GM21723 (cell line): ENCODE measurements at regions not wholly inside any gene's neighbourhood (a gene's known extent, or its start where the extent isn't known, plus 50 kb on each side); places are given as distances from the start of the nearest gene placed in this dataset.

Experiments
- ATAC-seq: cut with Tn5 transposase; IDR thresholded peaks from one replicate; pipeline ENCODE4 v1.9.1; 2021; ENCODE audit warnings: mild to moderate bottlenecking, moderate library complexity; ENCODE audit not compliant: unreplicated experiment

DNA sequence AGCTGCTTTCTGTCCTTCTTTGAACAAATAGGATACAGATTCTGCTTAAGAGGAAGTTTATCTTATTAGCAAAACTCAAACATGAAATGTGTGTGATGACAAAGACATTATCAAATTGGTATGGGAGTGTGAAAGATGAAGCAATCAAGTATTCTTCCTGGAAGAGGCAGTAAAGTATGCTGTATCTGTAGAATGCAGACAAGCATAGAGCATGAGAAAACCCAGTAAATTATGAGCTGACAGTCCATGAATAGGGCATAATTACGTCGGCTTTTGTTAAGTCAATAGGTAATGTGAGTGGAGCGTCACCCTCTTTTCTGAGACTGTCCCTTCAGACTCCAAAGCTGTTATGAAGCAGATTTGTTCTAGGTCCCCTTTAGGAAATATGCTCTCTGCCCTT lies 458.6 kb upstream of the NWD2 start:
- no peak for ATAC-seq

DNA sequence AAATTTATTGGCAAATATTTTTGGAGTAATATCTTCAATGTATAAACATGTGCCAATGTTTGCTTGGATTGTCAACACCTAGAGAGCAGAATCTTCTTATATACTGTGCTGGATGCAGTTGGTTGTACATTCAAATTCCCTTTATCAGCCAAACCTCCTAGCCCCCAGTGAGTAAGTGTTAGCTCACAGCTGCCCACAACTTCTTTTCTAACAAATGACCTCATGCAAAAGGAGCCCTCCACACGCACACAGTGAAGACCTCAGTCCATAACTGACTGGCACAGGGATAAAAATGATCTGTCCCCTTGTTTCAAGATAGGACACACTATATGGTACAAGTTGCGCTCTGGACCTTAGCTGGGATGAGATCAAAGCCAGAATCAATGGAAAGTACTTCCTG lies 458.0 kb upstream of the NWD2 start:
- no peak for ATAC-seq

DNA sequence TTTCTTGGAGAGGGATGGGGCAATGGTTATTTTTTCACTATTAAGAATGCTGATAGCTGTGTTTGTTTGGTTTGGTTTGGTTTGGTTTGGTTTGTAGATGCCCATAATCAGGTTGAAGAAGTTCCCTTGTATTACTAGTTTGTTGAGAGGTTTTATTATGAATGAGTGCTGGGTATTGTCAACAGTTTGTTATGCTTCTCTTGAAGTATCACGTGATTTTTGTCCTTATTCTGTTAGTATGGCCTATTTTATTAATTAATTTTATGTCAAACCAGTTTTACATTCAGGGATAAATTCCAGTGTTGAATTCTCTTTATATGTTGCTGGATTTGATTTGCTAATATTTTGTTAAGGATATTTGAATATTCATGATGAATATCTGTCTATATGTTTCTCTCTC lies 449.8 kb upstream of the NWD2 start:
- no peak for ATAC-seq

DNA sequence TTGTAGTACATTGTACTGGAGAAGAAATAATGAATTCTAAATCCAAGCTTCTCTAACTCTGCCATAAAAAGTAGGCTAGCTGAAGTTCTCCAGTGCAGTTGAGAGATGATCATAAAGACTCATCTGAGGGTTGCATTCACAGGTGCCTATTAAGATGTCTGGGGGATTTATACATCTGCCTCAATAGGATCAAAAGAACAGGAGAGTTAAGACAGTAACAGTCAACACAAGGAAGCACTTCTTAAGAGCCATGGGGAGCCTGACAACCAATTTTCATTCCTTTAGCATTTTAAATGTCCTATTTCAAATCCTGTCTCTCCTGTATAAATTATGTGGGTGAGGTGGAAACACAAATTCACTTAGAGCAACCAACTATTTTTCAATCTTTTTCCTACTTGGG lies 432.4 kb upstream of the NWD2 start:
- ATAC-seq = no peak

DNA sequence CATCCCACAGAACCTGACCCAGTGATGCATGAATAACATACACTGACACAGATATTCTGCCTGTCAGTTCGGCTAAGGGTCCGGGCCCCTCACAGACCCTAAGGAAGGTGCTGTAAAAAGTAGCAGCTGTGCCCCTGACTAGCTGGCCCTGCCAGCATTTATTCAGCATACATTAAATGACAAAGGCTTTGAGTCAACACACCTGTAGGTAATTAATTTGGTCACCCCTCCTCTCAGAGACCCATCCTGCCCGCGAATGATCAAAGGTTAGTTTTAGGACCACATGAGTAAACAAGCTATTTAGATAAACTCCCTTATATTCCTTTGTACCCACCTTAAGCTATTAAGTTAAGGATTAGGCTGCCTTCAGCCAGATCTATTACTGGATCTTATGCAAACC lies 429.0 kb upstream of the NWD2 start:
- no peak for ATAC-seq

DNA sequence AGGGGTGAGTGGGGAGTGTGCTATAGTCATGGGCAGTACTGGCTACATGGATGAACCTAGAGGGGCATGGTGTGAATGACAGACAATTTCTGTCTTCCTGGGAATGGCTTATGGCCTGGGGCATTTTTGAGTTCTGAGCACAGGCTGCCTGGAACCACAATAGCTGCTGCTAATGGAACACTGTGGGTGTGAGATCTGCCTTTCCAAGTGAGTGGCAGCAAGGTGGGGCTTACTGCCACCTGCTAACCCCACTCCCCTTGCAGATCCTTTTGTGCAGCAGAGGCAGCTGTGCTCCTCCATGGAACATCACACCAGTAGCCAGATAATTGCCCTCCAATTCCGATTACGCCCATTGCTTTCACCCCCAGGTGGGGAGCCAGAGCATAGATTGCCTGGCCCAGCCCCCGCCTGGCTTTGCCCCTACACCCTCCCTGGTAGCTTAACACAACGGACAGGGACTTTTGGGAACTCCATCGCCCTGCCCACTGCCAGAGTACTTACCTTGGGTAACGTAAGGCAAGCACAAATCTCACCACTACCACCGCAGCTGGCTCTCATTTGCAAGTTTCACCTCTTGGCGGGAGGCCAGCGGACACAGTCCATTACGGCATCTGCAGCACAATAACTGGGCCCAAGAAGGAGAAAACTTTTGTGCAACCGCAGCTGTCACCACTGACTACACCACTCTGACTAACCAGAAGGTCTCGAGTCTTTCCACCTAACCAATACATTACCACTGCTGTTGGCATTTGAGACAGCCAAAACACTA lies 421.2 kb upstream of the NWD2 start:
- ATAC-seq = no peak

DNA sequence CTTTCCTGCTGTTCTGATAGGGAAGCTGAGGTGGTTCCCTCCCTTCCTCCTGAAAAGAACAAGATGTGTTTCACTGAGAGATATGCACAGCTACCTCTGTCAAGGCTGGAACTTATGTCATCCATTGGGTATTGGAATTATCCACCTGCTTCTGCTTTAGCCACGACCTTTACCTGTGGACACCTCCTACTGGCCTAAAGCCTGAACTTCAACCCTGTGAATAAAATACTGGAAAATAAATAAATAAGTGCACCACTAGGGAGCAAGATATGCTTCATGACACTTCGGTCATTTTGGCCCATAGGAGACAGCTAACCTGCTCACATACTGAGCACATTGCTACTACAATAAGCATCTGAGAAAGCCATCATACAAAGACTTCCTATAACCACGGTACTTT lies 419.9 kb upstream of the NWD2 start:
- ATAC-seq = no peak

DNA sequence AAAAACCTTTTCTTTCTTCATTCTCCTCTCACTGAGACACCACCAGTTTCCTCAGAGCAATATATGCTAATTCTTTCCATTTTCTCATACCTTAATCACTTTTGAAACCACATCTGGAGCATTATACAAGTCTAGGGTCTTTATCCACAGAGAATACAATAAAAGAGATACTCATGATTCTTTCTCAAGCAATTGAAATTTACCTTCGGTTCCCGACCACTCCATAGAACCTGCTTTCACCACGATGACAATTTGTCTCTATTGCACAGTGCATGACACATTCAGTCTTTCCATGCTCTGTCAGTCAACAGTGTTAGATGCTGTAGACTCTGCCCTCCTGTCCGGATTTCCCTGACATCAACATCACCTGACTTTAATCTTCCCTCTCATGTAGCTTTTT lies 409.3 kb upstream of the NWD2 start:
- no peak for ATAC-seq

DNA sequence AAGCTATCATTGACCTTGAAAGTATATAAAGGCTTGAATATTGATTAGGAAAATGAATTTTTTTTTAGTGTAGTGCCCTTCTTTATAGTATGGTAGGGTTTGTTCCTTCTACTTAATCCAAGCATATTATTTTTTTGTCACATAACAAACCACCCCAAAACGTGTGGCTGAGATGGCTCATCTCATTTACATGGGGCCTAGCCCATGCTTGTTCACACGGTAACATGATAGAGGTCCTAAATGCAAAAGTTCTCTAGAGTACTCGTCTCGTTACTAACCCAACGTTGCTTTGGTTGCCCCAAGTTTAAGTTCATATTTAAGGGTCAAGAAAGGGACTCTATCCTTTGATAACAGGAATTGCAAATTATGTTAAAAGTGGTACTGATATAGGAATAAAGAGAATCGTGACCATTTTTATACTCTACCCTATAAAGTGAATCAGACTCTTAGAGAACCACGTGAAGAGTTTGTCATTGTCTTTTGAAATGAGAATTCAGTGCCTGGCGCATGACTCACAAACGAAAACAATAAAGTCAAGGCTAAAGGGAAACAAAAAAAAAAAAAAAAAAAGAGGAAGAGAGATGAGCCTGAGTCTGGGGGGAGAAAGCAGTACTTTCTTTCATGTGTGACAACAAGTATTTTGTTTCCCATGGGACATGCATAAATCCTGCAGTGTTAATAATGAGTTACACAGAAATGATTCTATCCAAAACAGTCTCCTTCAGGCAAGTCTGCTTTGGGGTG lies 402.8 kb upstream of the NWD2 start:
- ATAC-seq = no peak

DNA sequence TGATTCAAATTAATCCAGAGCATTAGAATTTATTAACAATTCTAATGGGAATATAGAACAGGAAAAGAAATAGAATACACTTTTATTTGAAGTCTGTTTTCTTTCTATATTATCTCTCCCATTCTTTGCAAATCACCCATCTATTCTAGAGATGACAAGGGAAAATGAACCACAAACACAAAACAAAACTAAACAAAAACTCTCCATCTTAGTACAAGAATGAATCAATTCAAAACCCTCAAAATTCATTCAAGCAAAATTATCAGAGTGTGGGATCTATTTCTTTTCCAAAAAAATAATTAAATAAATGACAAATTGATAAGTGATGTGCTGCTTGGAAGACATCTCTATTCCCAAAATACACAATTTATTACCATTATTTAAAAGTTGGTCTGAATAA lies 400.1 kb upstream of the NWD2 start:
- ATAC-seq = no peak

DNA sequence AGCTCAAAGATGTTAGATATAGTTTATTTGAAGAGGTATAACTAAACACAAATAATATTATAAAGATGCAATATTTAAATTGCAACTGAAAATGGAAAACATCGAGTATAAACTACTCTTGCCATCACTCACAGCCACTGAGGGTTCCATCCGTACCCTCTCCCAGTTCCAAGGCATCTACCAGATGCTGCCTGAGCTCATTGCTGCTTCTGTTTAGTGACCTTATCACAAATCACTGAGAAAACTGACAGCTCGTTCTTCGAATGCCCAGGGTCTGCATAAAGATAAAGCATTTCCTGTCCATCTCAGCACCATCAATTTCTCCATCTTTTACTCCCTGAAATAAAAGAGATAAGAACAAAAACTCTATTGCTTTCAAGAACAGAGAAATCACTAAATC lies 391.7 kb upstream of the NWD2 start:
- ATAC-seq = no peak

DNA sequence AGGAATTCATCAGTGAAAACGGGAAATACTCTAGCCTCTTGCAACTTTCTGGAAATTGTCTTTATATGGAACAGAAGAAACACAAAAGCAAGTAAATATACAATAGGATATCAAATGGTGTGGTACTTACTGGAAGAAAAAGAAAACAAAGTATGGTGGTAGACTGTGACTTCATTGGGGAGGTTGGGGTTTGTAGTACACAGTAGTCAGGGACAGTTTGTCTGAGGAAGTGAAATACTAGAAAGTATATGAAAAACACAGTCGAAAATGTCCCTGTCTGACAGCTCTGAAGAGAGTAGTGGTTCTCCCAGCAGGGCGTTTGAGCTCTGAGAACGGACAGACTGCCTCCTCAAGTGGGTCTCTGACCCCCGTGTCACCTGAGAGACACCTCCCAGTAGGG lies 390.0 kb upstream of the NWD2 start:
- ATAC-seq = peak; percentile 65

DNA sequence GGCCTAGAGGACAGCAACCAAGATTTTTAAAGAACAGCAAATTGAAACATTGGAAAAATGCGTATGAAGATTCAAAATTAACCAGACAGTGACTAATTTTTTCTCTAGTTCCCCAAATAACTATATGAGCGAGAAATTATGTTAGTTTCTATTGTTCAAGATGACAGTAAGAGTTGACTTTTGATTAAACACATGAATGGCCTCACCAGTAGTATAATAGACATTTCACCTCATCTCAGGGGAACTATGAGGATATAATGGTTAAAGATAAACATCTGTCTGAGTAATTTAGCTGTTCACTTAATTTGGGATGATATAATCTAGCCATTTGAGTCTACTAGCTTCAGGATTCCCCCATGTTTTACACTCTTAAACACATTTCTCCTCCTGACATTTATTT lies 380.9 kb upstream of the NWD2 start:
- ATAC-seq = no peak

DNA sequence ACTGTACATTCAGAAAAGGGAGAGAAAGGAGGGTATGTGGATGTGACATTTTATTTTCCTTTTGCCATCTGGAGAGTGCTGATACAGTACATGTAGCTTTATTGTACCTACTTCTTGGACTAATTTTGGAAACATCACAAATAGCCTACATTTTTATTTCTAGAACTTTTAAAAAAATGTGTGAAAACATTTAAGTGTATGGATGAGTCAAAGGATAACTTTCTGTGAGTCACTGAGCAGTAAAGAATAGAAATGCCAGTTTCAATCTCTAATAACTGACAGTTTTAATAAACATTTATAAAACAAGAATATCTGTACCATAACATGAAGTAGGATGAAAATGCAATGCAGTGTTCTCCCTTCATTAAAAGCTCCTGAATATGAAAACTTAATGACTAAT lies 374.4 kb upstream of the NWD2 start:
- no peak for ATAC-seq

DNA sequence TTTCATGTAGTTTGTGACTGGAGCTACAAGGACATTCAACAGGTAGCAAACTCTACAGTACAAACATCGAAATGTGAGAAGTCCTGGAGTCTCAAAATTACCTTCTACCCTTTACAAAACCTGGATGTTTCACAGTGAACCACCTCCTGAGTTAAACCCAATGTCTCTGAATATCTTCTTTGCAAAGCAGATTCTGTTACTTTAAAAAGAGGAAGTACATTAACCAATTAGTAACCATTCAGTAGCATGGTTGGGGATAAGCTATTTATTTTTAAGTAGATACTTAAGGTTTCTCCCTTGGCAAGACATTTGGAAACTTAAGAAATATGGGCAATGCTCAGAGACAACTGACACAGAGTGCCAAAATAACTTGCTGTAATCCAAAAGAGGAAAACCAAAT lies 371.9 kb upstream of the NWD2 start:
- ATAC-seq = no peak

DNA sequence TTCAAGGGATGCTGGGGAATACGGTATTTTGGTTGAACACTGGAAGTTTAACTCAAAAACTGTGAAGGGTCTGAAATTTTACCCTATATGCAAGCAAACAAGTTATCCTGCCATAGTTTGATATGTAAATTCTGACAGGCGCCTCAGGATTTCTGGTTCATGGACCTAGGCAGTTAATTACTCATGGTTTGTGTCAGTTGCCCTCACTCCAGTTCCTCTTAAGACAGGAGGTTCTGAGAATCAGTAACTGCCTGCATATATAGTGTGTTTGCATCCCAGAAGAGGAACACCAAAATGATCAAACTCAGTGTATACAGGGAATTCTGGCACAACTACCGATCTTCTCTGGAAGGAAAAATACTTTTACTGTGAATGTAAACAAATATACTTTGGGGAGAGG lies 360.4 kb upstream of the NWD2 start:
- no peak for ATAC-seq

DNA sequence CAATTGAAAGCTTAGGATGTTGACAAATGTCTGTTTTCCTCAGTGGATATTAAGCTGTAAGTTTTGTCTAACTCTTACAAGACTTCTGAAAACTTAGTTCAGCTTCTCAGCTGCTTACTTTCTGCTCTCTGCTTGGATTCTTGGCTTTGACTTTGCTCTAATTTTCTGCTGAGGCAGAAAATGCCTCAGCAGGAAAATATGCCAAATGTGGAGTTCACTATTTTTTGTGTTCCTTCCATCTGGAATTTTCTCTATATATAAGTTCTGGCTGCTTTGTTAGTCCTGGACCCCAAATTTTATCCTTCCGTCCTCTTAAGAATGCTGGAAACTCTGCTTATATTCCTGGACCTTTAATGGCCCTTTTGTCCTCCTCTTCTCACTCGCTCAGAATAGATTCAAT lies 352.6 kb upstream of the NWD2 start:
- ATAC-seq = no peak

DNA sequence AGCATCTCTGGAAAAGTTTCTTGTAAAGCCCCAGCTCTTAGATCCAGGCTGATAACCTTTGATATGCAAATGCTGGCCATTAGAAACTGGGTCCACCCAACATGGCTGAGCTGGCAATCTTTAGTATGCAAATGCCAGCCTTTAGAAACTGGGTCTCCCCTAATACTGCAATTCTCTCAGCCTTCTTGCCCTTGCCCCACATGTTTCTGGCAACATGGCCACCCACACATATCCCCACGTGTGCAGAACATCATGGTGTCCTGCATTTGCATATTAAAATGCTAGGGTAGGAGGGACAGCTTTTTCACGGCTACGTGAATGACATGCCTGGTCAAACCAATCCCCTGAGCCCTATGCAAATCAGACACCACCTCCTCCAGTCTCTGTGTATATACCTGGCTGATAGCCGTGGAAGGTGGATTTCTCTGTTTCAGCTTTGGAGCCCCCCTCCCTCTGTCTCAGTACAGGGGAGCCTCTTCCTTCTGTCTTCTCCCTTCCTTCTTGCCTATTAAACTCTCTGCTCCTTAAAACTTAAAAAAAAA lies 344.0 kb upstream of the NWD2 start:
- no peak for ATAC-seq

DNA sequence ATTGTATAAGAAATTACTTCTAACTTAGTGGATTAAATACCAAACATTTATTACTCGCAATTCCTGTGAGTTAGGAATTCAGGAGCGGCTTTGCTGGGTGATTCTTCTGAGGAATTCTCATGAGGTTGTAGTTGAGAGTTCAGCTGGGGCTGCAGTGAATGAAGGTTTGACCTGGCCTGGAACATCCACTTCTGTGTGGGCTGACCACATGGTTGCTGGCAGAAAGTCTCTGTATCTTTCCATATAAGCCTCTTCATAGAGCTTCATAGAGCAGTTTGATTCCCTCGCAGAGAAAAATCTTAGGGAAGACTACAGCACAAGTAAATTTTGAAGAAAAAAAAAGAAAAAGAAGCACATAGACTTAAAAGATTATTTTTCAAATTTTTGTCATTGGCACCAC lies 339.7 kb upstream of the NWD2 start:
- no peak for ATAC-seq

DNA sequence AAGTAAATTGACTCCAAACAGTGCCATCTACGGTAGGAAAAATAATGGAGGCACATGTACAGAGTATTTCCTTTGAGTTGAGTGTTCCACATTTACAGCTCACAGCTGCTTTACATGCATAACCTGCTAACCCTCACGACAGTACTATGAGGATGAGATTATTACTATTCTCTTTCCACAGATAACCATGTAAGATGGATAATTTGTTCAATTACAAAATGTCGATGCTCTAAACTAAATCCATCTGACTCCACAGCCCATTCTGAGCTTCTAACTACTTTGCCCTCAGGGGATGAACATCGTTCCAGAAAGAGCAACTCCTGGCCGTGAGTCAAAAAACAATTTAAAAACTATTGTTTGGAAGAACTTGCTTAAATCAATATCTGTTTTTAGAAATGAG lies 330.4 kb upstream of the NWD2 start:
- ATAC-seq = no peak

DNA sequence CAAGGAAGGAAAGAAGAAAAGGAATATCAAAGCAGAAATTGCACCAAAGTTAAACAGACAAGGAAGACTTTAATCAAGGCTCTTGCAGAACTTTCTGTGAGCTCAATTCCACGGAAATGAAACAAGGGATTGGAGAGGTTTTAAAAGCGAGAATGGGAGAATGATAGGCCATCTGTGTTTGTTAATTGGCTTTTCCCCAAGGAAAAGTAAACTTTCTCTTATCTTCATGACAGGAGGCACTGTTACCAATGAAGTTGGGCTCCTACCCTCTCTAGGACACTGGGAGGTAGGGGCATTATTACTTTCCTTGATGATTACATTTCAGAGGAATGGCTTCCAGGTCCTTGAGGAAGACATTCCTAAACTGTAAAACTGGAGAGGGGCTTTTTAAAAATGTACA lies 328.8 kb upstream of the NWD2 start:
- no peak for ATAC-seq

DNA sequence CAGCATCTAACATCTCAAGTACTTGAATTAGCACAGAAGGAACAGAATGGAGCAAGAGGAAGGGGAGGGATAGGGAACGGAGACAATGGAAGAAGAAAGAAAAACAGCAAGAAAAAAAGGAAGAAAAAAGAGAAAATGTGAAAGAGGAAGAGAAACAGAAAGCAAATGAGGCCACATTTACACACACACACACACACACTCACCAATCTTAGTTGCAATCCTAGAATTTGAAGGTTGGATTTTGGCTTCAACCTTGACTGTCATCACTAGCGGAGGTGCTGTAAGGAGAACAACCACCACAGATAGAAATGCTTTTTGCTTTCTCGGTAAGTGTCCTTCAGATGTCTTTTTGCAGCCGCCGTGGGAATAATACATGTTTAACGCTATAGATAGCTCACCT lies 327.1 kb upstream of the NWD2 start:
- no peak for ATAC-seq
